ENCODE measurements at regions not wholly inside any gene's neighbourhood (a gene's known extent, or its start where the extent isn't known, plus 50 kb on each side); places are given as distances from the start of the nearest gene placed in this dataset.

- POLR2A ChIA-PET: no interaction called here
- DNase-seq (ENCODE audit: low read depth, low spot score): no peak
- Histone ChIP-seq H3K9me3 (ENCODE audit: control insufficient read depth, insufficient read depth, low read length) (no peaks in the 10 kb centered on the region), H3K4me3 (ENCODE audit: low read depth, low read length) (no peak overlapping the region), H3K27ac (ENCODE audit: low read depth, low read length) (no peak overlapping the region), H3K27me3 (ENCODE audit: control insufficient read depth, insufficient read depth, low read length) (no peaks in the 10 kb centered on the region)
- CTCF ChIA-PET: no interaction called here
- no peak for TF ChIP-seq CTCF (IDR thresholded peaks at IDR 0.05; ENCODE audit: low read depth, low read length)
These were observed 214.5 kb downstream of the SEC61B start for GRCh38 chr9:99436616-99437015.

GRCh38 chr9:99437145-99437544 is 215.1 kb downstream of the SEC61B start:
- no peak overlapping the region for H3K27ac ChIP-seq (ENCODE audit: low read depth, low read length)
- POLR2A ChIA-PET: no interaction called here
- no peaks in the 10 kb centered on the region for H3K27me3 ChIP-seq (ENCODE audit: control insufficient read depth, insufficient read depth, low read length)
- H3K4me3 ChIP-seq (ENCODE audit: low read depth, low read length): no peak overlapping the region
- no peak for DNase-seq (ENCODE audit: low read depth, low spot score)
- H3K9me3 ChIP-seq (ENCODE audit: control insufficient read depth, insufficient read depth, low read length): no peaks in the 10 kb centered on the region
- CTCF ChIA-PET: no interaction called here
- TF ChIP-seq CTCF (IDR thresholded peaks at IDR 0.05; ENCODE audit: low read depth, low read length): no peak

- ChIA-PET CTCF (no interaction called here), POLR2A (no interaction called here)
- no peak for DNase-seq (ENCODE audit: low read depth, low spot score)
- no peaks in the 10 kb centered on the region for H3K9me3 ChIP-seq (ENCODE audit: control insufficient read depth, insufficient read depth, low read length)
- no peak overlapping the region for H3K27ac ChIP-seq (ENCODE audit: low read depth, low read length)
- TF ChIP-seq CTCF (IDR thresholded peaks at IDR 0.05; ENCODE audit: low read depth, low read length): no peak
- no peak overlapping the region for H3K4me3 ChIP-seq (ENCODE audit: low read depth, low read length)
- H3K27me3 ChIP-seq (ENCODE audit: control insufficient read depth, insufficient read depth, low read length): no peaks in the 10 kb centered on the region
These were observed 216.5 kb downstream of the SEC61B start for GRCh38 chr9:99438596-99438995.

GRCh38 chr9:99441829-99442228 is 219.7 kb downstream of the SEC61B start:
- no peak for DNase-seq (ENCODE audit: low read depth, low spot score)
- Histone ChIP-seq H3K27me3 (ENCODE audit: control insufficient read depth, insufficient read depth, low read length) (no peaks in the 10 kb centered on the region), H3K9me3 (ENCODE audit: control insufficient read depth, insufficient read depth, low read length) (no peaks in the 10 kb centered on the region), H3K4me3 (ENCODE audit: low read depth, low read length) (no peak overlapping the region), H3K27ac (ENCODE audit: low read depth, low read length) (no peak overlapping the region)
- ChIA-PET CTCF (no interaction called here), POLR2A (no interaction called here)
- no peak for TF ChIP-seq CTCF (IDR thresholded peaks at IDR 0.05; ENCODE audit: low read depth, low read length)

GRCh38 chr9:99445371-99445891 is 223.3 kb downstream of the SEC61B start:
- no peak overlapping the region for H3K4me3 ChIP-seq (ENCODE audit: low read depth, low read length)
- no peak for TF ChIP-seq CTCF (IDR thresholded peaks at IDR 0.05; ENCODE audit: low read depth, low read length)
- no peak overlapping the region for H3K27ac ChIP-seq (ENCODE audit: low read depth, low read length)
- peak; percentile 61 for DNase-seq (ENCODE audit: low read depth, low spot score)
- no peaks in the 10 kb centered on the region for H3K27me3 ChIP-seq (ENCODE audit: control insufficient read depth, insufficient read depth, low read length)
- CTCF ChIA-PET: no interaction called here
- no peaks in the 10 kb centered on the region for H3K9me3 ChIP-seq (ENCODE audit: control insufficient read depth, insufficient read depth, low read length)
- POLR2A ChIA-PET: interaction anchor here (0.9 to 1.5 kb wide), 2 partner anchors 67 to 92 kb away, joined by 3 read pairs; no protein-coding TSS in a partner anchor

All from AG04450 (cell line).